C4-2B (cell line): ENCODE measurements at regions not wholly inside any gene's neighbourhood (a gene's known extent, or its start where the extent isn't known, plus 50 kb on each side); places are given as distances from the start of the nearest gene placed in this dataset.

ENCODE experiments used
- CTCF ChIP-seq: fragments of 450-650 bp; conservative IDR thresholded peaks from 2 replicates; pipeline ENCODE4 v1.5.1; 2017; ENCODE audit warnings: mild to moderate bottlenecking
- ZFX ChIP-seq: fragments of 450-650 bp; IDR thresholded peaks from 2 replicates; pipeline ENCODE4 v1.6.1; 2017

DNA sequence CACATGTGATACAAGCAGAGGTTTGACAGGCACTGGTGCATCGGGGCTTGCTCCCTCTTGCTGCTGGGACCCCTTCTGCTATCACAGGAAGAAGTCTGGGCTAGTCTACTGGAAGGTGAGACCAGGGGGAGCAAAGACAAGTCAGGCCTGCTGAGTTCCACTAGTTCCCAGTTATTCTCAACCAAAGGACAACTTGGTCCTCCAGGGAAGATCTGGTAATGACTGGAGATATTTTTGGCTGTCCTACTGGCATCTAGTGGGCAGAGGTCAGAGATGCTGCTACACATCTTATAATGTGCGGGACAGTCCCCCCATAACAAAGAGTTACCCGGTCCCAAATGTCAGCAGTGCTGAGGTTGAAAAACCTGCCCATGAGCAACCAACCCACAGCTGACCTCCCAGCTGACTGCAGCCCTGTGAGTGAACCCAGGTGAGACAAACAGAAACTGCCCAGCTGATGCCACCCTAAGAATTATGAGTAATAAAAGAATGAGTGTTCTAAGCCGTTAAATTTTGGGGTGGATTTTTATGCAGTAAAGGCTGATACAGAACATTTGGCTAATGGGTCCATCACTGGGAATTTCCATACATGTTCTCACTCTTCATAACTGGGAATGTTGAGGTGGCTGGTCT is 71.6 kb downstream of the NENF start:
- TF ChIP-seq CTCF (no peak), ZFX (no peak)
